LNCAP (cell line): ENCODE measurements at regions not wholly inside any gene's neighbourhood (a gene's known extent, or its start where the extent isn't known, plus 50 kb on each side); places are given as distances from the start of the nearest gene placed in this dataset.

Experiments used
- TF ChIP-seq, protein P1 (sequence below): fragments of 450-650 bp; IDR thresholded peaks from 2 replicates; pipeline ENCODE4 v1.5.1; 2017; ENCODE audit warnings: mild to moderate bottlenecking

DNA sequence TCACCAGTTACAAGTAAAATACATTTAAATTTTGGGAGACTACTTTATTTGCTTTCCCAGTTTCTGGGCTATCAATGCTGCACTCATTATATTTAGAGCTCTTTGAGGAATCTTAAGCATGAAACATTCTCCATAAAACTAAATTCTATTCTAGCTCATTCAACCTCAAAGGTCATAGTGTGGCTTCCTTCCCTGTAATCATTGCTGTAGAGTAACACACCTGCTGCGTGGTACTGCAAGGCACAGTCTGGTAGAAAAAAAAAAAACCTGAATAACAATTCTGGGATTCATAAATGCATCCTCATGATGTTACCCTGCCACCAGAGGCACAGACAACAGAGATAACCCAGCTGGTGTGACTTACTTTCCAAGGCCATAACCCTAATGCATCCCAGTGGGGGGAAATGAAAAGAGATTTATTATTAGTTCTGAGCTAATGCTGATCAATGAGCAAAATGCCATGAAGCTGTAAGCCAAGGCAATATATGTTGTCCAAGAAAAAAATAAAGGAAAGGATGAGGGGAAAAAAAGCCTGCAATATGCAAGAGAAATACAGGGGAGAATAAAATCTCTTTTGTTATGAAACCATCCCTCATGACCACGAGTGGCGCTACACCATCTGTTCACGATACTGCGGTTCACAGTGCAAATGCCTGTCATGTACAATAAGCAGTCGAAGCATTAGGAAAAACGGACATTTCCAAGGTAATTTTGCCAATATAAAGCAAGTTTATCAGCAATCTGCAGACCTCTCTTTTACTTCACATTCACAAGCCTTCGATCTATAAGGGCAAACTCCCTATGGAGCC lies 1481.6 kb upstream of the PIK3C3 start:
- TF ChIP-seq, protein P1, sequence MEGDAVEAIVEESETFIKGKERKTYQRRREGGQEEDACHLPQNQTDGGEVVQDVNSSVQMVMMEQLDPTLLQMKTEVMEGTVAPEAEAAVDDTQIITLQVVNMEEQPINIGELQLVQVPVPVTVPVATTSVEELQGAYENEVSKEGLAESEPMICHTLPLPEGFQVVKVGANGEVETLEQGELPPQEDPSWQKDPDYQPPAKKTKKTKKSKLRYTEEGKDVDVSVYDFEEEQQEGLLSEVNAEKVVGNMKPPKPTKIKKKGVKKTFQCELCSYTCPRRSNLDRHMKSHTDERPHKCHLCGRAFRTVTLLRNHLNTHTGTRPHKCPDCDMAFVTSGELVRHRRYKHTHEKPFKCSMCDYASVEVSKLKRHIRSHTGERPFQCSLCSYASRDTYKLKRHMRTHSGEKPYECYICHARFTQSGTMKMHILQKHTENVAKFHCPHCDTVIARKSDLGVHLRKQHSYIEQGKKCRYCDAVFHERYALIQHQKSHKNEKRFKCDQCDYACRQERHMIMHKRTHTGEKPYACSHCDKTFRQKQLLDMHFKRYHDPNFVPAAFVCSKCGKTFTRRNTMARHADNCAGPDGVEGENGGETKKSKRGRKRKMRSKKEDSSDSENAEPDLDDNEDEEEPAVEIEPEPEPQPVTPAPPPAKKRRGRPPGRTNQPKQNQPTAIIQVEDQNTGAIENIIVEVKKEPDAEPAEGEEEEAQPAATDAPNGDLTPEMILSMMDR: no peak

DNA sequence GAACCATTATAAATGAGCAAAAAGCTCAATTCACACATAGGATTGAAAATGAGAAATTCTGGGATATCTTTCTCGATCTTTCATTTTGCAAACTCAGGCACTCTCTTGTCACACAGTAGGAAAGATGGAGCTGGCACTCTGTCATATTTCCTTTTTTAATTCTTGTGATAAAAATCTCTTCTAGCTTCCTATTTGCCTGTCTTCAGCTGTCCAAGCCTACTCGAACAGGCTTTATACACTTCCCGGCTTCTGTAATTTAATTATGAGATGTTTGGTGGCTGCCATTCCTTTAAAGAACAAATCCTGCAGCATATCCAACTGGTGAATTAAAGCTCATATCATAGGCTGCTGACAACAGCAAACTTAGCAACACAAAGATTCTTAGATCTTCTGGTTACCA lies 1484.3 kb upstream of the PIK3C3 start:
- TF ChIP-seq, protein P1: no peak

DNA sequence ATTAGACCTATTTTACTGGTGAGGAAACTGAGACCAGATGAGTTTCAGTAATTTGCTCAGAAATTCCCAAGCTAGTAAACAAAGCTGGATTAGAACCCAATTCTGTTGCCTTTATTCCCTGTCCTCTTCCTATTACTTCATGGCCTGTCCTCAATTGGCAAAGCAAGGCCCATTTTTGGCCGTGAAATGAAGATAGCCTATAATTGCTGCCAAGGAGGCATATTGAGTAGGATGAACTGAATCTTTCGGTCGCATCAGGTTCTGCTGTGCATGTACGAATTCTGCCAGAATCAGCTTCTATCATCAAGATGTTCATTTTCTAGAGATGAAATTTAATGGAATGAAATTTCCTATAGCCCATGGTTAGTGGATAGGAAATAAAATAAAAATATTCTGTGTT lies 1485.2 kb upstream of the PIK3C3 start:
- TF ChIP-seq, protein P1: no peak

DNA sequence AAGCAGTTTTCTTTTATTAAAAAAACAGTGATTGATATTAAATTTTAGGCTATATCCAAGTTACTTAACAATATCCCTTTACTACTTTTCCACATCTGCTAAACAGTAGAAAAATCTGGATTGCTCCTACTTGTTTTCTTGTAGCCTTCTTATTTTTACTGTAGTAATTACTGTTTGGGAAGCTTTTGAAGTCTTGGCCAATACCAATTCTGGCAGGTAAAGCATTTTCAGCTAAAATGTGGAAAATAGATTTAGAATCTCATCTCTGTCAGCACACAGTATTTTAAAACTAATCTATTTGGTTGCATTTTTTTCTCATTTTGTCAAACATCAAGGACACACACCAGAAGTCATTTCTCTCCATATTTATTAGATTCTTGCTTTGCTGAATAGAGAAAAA lies 1485.7 kb upstream of the PIK3C3 start:
- TF ChIP-seq, protein P1: no peak

DNA sequence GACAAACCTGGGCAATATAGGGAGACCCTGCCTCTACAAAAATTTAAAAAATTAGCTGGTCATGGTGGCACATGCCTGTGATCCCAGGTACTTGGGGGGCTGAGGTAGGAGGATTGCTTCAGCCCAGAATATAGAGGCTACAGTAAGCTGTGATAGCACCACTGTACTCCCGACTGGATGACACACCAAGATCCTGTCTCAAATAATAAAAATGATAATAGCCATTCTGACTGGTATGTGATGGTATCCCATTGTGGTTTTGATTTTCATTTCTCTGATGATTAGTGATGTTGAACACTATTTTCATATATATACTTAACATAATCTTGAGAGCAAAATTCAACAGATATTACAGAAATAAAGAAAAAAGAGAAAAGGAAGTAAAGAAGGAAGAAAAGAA lies 1491.0 kb upstream of the PIK3C3 start:
- TF ChIP-seq, protein P1: no peak

DNA sequence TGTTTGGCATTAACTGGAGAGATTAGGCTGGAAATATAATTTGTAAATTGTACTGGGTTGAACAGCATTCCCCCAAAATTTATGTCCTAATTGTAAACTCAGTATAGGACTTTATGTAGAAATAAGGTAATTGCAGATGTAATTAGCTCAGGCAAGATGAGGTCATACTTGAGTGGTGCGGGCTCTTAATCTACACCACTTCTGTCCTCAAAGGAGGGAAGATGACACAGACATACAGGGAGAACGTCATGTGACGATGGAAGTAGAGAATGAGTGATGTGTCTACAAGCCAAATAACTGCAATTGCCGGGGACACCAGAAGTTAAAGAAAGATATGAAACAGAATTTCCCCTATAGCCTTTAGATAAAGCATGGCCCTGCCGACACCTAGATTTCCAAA lies 1501.1 kb upstream of the PIK3C3 start:
- TF ChIP-seq, protein P1: no peak

DNA sequence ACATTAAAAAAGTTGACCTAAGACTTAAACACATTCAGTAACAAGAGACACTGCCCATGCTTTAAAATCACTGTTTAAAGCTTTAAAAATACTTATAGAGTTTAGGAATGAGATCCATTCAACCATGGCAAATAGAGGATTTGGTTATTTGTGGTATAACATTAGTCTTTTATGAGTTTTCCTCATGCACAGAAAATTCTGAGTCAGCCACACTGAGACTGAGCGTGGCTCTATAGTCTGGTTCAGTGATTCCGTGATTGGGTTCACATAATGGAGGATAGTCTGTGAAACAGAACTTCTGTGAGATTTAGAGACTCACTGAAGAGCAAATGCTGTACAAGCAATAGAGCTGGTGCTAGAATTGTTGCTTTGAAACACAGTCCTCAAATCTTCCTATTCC lies 1502.4 kb upstream of the PIK3C3 start:
- TF ChIP-seq, protein P1: no peak

DNA sequence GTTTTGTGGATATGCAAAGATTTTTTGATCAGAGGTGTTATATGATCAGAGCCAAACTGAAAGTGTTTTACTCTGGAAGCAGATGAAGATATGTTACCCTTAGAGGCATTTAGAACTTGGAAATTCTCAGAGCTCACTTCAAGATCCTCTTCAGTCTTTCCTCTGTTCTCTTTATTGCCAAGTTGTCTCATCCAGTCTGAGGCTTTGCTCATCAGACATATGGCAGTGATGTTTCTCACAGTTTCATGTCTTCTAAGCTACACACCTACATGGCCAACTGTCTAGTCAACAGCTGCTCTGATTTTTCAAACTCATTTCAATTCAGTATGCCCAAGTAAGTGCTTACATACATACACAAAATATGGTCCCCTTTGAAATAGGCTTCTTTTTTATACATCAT lies 1504.3 kb upstream of the PIK3C3 start:
- TF ChIP-seq, protein P1: no peak
